ENCODE measurements at regions not wholly inside any gene's neighbourhood (a gene's known extent, or its start where the extent isn't known, plus 50 kb on each side); places are given as distances from the start of the nearest gene placed in this dataset.

DNA sequence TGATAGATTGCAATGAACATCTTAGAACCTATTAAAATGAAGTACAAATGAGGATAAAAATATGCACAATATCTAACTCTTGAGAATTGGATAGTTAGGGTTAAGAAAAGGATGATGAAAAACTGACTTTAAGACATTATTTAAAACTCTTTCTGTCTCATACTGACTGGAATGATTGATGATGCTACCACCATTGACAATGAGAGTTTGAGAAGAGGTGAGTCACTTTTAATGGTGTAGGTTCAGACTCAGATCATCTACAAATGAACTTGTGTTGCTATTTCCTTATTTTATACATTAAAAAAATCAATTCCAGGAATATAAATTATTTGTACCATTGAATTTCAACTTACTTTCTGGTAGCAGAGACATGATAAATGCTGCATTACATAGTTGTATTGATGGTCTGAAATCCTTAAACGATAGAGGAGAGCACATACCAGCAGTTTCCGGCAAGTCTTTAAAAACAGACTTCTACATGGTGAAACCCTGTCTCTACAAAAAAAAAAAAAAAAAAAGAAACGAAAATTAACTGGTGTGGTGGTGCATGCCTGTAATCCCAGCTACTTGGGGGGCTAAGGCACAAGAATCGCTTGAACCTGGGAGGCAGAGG, 409.0 kb downstream of the OTOL1 start:
- 4% methylated on average over 3 of the region's 4 CpGs for WGBS (ENCODE audit: insufficient coverage, low coverage, missing lambda C conversion rate)
- ATAC-seq, result no peak
- no TSS peak for BruUV-seq (replicated peaks)
- no peak for TF ChIP-seq PCBP1 (IDR thresholded peaks at IDR 0.05; ENCODE audit: low read depth, low read length, poor library complexity, severe bottlenecking)
- no peak for TF ChIP-seq ZNF717 (CRISPR knock-in tag; IDR thresholded peaks at IDR 0.05)
- no peak for TF ChIP-seq NBN (IDR thresholded peaks at IDR 0.05; ENCODE audit: low read depth)
- TF ChIP-seq PRPF4 (IDR thresholded peaks at IDR 0.05; ENCODE audit: insufficient read depth, low read depth, low read length, poor library complexity, severe bottlenecking), result no peak
- TF ChIP-seq NFIC (IDR thresholded peaks at IDR 0.05), result no peak
- TF ChIP-seq HIVEP1 (CRISPR knock-in tag; IDR thresholded peaks at IDR 0.05), result no peak
- no peak for TF ChIP-seq ZNF785 (CRISPR knock-in tag; IDR thresholded peaks at IDR 0.05)
- TF ChIP-seq, protein P1, sequence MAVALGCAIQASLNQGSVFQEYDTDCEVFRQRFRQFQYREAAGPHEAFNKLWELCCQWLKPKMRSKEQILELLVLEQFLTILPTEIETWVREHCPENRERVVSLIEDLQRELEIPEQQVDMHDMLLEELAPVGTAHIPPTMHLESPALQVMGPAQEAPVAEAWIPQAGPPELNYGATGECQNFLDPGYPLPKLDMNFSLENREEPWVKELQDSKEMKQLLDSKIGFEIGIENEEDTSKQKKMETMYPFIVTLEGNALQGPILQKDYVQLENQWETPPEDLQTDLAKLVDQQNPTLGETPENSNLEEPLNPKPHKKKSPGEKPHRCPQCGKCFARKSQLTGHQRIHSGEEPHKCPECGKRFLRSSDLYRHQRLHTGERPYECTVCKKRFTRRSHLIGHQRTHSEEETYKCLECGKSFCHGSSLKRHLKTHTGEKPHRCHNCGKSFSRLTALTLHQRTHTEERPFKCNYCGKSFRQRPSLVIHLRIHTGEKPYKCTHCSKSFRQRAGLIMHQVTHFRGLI (CRISPR knock-in tag; IDR thresholded peaks at IDR 0.05), result no peak
- TF ChIP-seq SIN3B (IDR thresholded peaks at IDR 0.05; ENCODE audit: low read depth), result no peak
- TF ChIP-seq, protein P2, sequence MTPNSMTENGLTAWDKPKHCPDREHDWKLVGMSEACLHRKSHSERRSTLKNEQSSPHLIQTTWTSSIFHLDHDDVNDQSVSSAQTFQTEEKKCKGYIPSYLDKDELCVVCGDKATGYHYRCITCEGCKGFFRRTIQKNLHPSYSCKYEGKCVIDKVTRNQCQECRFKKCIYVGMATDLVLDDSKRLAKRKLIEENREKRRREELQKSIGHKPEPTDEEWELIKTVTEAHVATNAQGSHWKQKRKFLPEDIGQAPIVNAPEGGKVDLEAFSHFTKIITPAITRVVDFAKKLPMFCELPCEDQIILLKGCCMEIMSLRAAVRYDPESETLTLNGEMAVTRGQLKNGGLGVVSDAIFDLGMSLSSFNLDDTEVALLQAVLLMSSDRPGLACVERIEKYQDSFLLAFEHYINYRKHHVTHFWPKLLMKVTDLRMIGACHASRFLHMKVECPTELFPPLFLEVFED (CRISPR knock-in tag; conservative IDR thresholded peaks at IDR 0.05), result no peak
- no peak for TF ChIP-seq HDAC3 (IDR thresholded peaks at IDR 0.05; ENCODE audit: borderline replicate concordance, partially characterized antibody)
- TF ChIP-seq MEF2D (tag; conservative IDR thresholded peaks at IDR 0.05; ENCODE audit: low read depth), result no peak
- no peak for TF ChIP-seq ASH1L (IDR thresholded peaks at IDR 0.05; ENCODE audit: borderline replicate concordance, low read depth, partially characterized antibody)
- no peak for TF ChIP-seq EP300 (IDR thresholded peaks at IDR 0.05; ENCODE audit: low read length)
- TF ChIP-seq, protein P3, sequence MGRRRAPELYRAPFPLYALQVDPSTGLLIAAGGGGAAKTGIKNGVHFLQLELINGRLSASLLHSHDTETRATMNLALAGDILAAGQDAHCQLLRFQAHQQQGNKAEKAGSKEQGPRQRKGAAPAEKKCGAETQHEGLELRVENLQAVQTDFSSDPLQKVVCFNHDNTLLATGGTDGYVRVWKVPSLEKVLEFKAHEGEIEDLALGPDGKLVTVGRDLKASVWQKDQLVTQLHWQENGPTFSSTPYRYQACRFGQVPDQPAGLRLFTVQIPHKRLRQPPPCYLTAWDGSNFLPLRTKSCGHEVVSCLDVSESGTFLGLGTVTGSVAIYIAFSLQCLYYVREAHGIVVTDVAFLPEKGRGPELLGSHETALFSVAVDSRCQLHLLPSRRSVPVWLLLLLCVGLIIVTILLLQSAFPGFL (CRISPR knock-in tag; IDR thresholded peaks at IDR 0.05), result no peak
- TF ChIP-seq ZNF23 (CRISPR knock-in tag; IDR thresholded peaks at IDR 0.05), result no peak
- TF ChIP-seq, protein P4, sequence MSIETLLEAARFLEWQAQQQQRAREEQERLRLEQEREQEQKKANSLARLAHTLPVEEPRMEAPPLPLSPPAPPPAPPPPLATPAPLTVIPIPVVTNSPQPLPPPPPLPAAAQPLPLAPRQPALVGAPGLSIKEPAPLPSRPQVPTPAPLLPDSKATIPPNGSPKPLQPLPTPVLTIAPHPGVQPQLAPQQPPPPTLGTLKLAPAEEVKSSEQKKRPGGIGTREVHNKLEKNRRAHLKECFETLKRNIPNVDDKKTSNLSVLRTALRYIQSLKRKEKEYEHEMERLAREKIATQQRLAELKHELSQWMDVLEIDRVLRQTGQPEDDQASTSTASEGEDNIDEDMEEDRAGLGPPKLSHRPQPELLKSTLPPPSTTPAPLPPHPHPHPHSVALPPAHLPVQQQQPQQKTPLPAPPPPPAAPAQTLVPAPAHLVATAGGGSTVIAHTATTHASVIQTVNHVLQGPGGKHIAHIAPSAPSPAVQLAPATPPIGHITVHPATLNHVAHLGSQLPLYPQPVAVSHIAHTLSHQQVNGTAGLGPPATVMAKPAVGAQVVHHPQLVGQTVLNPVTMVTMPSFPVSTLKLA (conservative IDR thresholded peaks at IDR 0.05), result no peak
- no peak for TF ChIP-seq ZNF347 (CRISPR knock-in tag; IDR thresholded peaks at IDR 0.05; ENCODE audit: low read depth)
- TF ChIP-seq ZKSCAN8 (CRISPR knock-in tag; IDR thresholded peaks at IDR 0.05), result no peak
- no peak for TF ChIP-seq NFE2 (IDR thresholded peaks at IDR 0.05; ENCODE audit: low read depth)
- intact Hi-C loops (cut with micrococcal nuclease) (no loop called here), in situ Hi-C loops (cut with MboI) (no loop called here)
- H3K4me2 ChIP-seq (ENCODE audit: insufficient read depth, low read length), result no peak overlapping the region
- H3K36me3 ChIP-seq (ENCODE audit: control insufficient read depth, insufficient read depth, low read length), result no peaks in the 10 kb centered on the region
- no peak overlapping the region for H3K9ac ChIP-seq (ENCODE audit: insufficient read depth in 1 of 2, low read depth in 2 of 2, low read length in 2 of 2)
- no peaks in the 10 kb centered on the region for H3K9me1 ChIP-seq (ENCODE audit: control insufficient read depth, insufficient read depth, low read length)
- no peak overlapping the region for H3K27ac ChIP-seq (ENCODE audit: extremely low read depth, low read depth, low read length)
- DNase-seq (ENCODE audit: extremely low read depth in 1 of 4, low spot score in 3 of 4), result no peak
- no peaks in the 10 kb centered on the region for H3K9me3 ChIP-seq (replicated peaks; ENCODE audit: control insufficient read depth, insufficient read depth, low read depth, low read length)
- no peak for FAIRE-seq
- H4K20me1 ChIP-seq (replicated peaks; ENCODE audit: control insufficient read depth, insufficient read depth, low read length), result no peaks in the 10 kb centered on the region
- no peak overlapping the region for H2AFZ ChIP-seq (ENCODE audit: low read depth, low read length)
- no peaks in the 10 kb centered on the region for H3K4me1 ChIP-seq (replicated peaks in 1 of 2; ENCODE audit: control insufficient read depth in 2 of 2, insufficient read depth in 2 of 2, low read length in 2 of 2)
- H3K27me3 ChIP-seq (ENCODE audit: control insufficient read depth in 2 of 2, insufficient read depth in 2 of 2, low read length in 2 of 2), result no peaks in the 10 kb centered on the region
- ChIA-PET POLR2A (no interaction called here), CTCF (ENCODE audit: low intra/inter-chr PET ratio) (no interaction called here)
- H3K79me2 ChIP-seq (ENCODE audit: control insufficient read depth, insufficient read depth, low read length), result no peaks in the 10 kb centered on the region
- H3K4me3 ChIP-seq, result no peak overlapping the region
